IMR-90 (cell line): ENCODE measurements at regions not wholly inside any gene's neighbourhood (a gene's known extent, or its start where the extent isn't known, plus 50 kb on each side); places are given as distances from the start of the nearest gene placed in this dataset.
A peak's percentile ranks its signal among the peaks of the same experiment; 100 is the strongest.
"Not testable (repeated sequence)": the region's sequence is repeated elsewhere in the genome, so short reads cannot be mapped to it uniquely, and the experiment has no call there.

Experiments used
- ATAC-seq: fragments of 200-7000 bp; cut with Tn5 transposase; 2 replicates; pipeline ENCODE4 v1.9.1; 2020; ENCODE audit warnings: low read depth, mild to moderate bottlenecking, moderate library complexity
- BruUV-seq: library from RNA; stranded (reverse); fragments of 400-500 nt; replicated peaks from 2 replicates; lab custom pipeline; 2021; lab: Mats Ljungman, UMichigan
- CTCF ChIA-PET: fragments of 300-600 bp; formaldehyde crosslinking; extraction: SDS; loops from one replicate; lab custom pipeline; 2021; ENCODE audit warnings: antibody characterized with exemption; lab: Yijun Ruan, JAX
- POLR2A ChIA-PET: fragments of 300-600 bp; sonication (Branson Sonifier 250); formaldehyde crosslinking; loops from one replicate; lab custom pipeline; 2022; ENCODE audit warnings: antibody characterized with exemption; ENCODE audit not compliant: unreplicated experiment; lab: Charles Lee
- DNase-seq: peaks from one replicate; pipeline ENCODE4 v3.0.0; 2013
- H2AFZ ChIP-seq: replicated peaks from 2 replicates; pipeline ENCODE3; 2013; ENCODE audit warnings: low read length, mild to moderate bottlenecking; ENCODE audit not compliant: poor library complexity
- H2AK5ac ChIP-seq: 2 replicates; pipeline ENCODE4 v1.6.1; 2013; ENCODE audit warnings: low read depth, low read length, inconsistent platforms
- H2AK9ac ChIP-seq: replicated peaks from 2 replicates; pipeline ENCODE3; 2013; ENCODE audit warnings: mild to moderate bottlenecking, low read depth, low read length, moderate library complexity; ENCODE audit not compliant: poor library complexity
- H2BK120ac ChIP-seq: 2 replicates; pipeline ENCODE4 v1.6.1; 2013; ENCODE audit warnings: low read depth, low read length, inconsistent platforms
- H2BK15ac ChIP-seq: 3 replicates; pipeline ENCODE4 v1.6.1; 2013; ENCODE audit warnings: low read depth, low read length, inconsistent platforms
- H2BK20ac ChIP-seq: 2 replicates; pipeline ENCODE4 v1.6.1; 2013; ENCODE audit warnings: low read depth, mild to moderate bottlenecking, inconsistent platforms, low read length, moderate library complexity
- H2BK5ac ChIP-seq: 2 replicates; pipeline ENCODE4 v1.6.1; 2013; ENCODE audit warnings: mild to moderate bottlenecking, low read depth, low read length, inconsistent platforms; ENCODE audit not compliant: poor library complexity, severe bottlenecking
- H3K14ac ChIP-seq: replicated peaks from 2 replicates; pipeline ENCODE4 v1.6.1; 2013; ENCODE audit warnings: low read depth, low read length, inconsistent platforms
- H3K18ac ChIP-seq: 2 replicates; pipeline ENCODE4 v1.6.1; 2013; ENCODE audit warnings: low read depth, low read length, control low read depth
- H3K23ac ChIP-seq: 2 replicates; pipeline ENCODE4 v1.6.1; 2013; ENCODE audit warnings: low read depth, low read length, inconsistent platforms
- H3K27ac ChIP-seq: 2 replicates; pipeline ENCODE4 v1.5.1; 2013; ENCODE audit warnings: mild to moderate bottlenecking, control low read depth, low read length; ENCODE audit not compliant: insufficient read depth
- H3K27me3 ChIP-seq: 2 replicates; pipeline ENCODE4 v1.6.1; 2013; ENCODE audit warnings: low read length; ENCODE audit not compliant: control insufficient read depth, insufficient read depth
- H3K36me3 ChIP-seq: 2 replicates; pipeline ENCODE4 v1.6.1; 2013; ENCODE audit warnings: low read length, mixed read lengths; ENCODE audit not compliant: control insufficient read depth, insufficient read depth
- H3K4ac ChIP-seq: 2 replicates; pipeline ENCODE4 v1.6.1; 2013; ENCODE audit warnings: low read depth, low read length, inconsistent platforms
- H3K4me1 ChIP-seq: 2 replicates; pipeline ENCODE4 v1.6.1; 2013; ENCODE audit warnings: low read length, mixed read lengths; ENCODE audit not compliant: control insufficient read depth, insufficient read depth
- H3K4me2 ChIP-seq: 2 replicates; pipeline ENCODE4 v1.6.1; 2013; ENCODE audit warnings: low read depth, mild to moderate bottlenecking, control low read depth, low read length, moderate library complexity
- H3K4me3 ChIP-seq: 2 replicates; pipeline ENCODE4 v1.5.1; 2013; ENCODE audit warnings: low read depth, mild to moderate bottlenecking, control low read depth, low read length, moderate library complexity; ENCODE audit not compliant: insufficient read depth
- H3K56ac ChIP-seq: 2 replicates; pipeline ENCODE4 v1.6.1; 2013; ENCODE audit warnings: low read length, inconsistent platforms; ENCODE audit not compliant: insufficient read depth; ENCODE audit errors: extremely low read depth
- H3K79me1 ChIP-seq, 2 experiments: 2 replicates each; pipeline ENCODE4 v1.6.1; 2013; ENCODE audit warnings: low read length in 2 of 2, inconsistent platforms in 1 of 2, low read depth in 1 of 2
- H3K9ac ChIP-seq: 2 replicates; pipeline ENCODE4 v1.6.1; 2013; ENCODE audit warnings: low read depth, low read length, control low read depth
- H3K9me1 ChIP-seq: 2 replicates; pipeline ENCODE4 v1.6.1; 2013; ENCODE audit warnings: low read length, inconsistent platforms; ENCODE audit not compliant: insufficient read depth
- H3K9me3 ChIP-seq: 2 replicates; pipeline ENCODE4 v1.6.1; 2013; ENCODE audit warnings: low read length; ENCODE audit not compliant: control insufficient read depth, insufficient read depth
- H4K20me1 ChIP-seq: 2 replicates; pipeline ENCODE4 v1.6.1; 2013; ENCODE audit warnings: low read length, inconsistent platforms; ENCODE audit not compliant: insufficient read depth
- H4K5ac ChIP-seq: 2 replicates; pipeline ENCODE4 v1.6.1; 2013; ENCODE audit warnings: mild to moderate bottlenecking, low read depth, low read length, control low read depth
- H4K8ac ChIP-seq, 2 experiments: 2 replicates each; pipeline ENCODE4 v1.6.1; 2013; ENCODE audit warnings: low read depth in 2 of 2, low read length in 2 of 2, control low read depth in 1 of 2, inconsistent platforms in 1 of 2
- H4K91ac ChIP-seq: 2 replicates; pipeline ENCODE4 v1.6.1; 2013; ENCODE audit warnings: low read depth, low read length, inconsistent platforms; ENCODE audit not compliant: insufficient read depth
- WGBS, 2 experiments: methylation state at CpG; one replicate each; pipeline versions ENCODE4 v1.1.5 to v1.1.7; 2013; ENCODE audit warnings: missing lambda C conversion rate in 2 of 2; ENCODE audit not compliant: insufficient read length in 1 of 2; ENCODE audit errors: extremely low coverage in 2 of 2; 5-methylcytosine and 5-hydroxymethylcytosine counted together
- dilution Hi-C: fragments of 300-500 bp; cut with HindIII; formaldehyde crosslinking; loops from one replicate; pipeline ENCODE4 v1.14.3; 2018; ENCODE audit warnings: low sequenced_read_pairs; ENCODE audit not compliant: unreplicated experiment
- in situ Hi-C: fragments of 300-500 bp; cut with MboI; formaldehyde crosslinking; loops from 3 replicates; pipeline ENCODE4 v1.14.3; 2019; ENCODE audit warnings: low sequenced_read_pairs, inconsistent platforms, mixed read lengths
- intact Hi-C: fragments of 100-400 bp; cut with micrococcal nuclease; formaldehyde crosslinking; loops from 2 replicates; pipeline ENCODE4 v1.10.0; 2022

DNA sequence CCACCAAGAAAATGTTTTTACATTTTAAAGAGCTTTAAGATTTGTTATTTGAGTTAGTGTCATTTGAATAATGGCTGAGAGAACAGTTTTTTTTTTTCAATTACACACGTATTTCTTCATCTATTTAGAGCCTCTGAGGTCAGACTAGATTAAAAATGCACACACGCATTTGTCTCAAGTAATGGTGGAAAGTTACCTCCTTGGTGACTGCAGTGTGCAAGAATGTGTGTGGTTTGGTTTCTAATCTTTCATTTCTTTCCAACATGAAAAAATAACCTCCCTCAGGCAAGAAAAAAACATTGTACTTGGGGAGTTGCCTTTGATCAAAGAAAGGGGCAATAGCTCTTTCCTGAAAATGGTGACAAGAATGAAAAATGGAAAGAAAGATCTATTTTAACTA, 235.5 kb upstream of the ZNF337 start:
- H3K9ac ChIP-seq, H3K4me3 ChIP-seq, H3K14ac ChIP-seq, H3K79me1 ChIP-seq, H4K20me1 ChIP-seq, ATAC-seq, H4K8ac ChIP-seq, H3K23ac ChIP-seq, in situ Hi-C loops, H2AK5ac ChIP-seq, H2AFZ ChIP-seq, H3K18ac ChIP-seq, H3K27ac ChIP-seq, dilution Hi-C loops, H3K4me2 ChIP-seq, POLR2A ChIA-PET, H2BK20ac ChIP-seq, H3K9me3 ChIP-seq, H2AK9ac ChIP-seq, H3K27me3 ChIP-seq, H3K4me1 ChIP-seq, H2BK120ac ChIP-seq, BruUV-seq, H2BK5ac ChIP-seq, H3K4ac ChIP-seq, H2BK15ac ChIP-seq, H4K91ac ChIP-seq, H4K5ac ChIP-seq, intact Hi-C loops, H3K9me1 ChIP-seq, H3K56ac ChIP-seq, H3K36me3 ChIP-seq: not testable (repeated sequence)
- WGBS, 2 experiments: no CpG with 5 or more reads among the region's 2 CpGs
- CTCF ChIA-PET: interaction anchor here (0.6 kb wide), 1 partner anchor 36 kb away, joined by 5 read pairs; no protein-coding TSS in a partner anchor
- peak; percentile 3 for DNase-seq

GRCh38 chr20:25902321-25902720, 205.7 kb upstream of the ZNF337 start:
- H3K4me1 ChIP-seq, dilution Hi-C loops, H3K4ac ChIP-seq, H3K79me1 ChIP-seq, ATAC-seq, H3K14ac ChIP-seq, H3K18ac ChIP-seq, H3K36me3 ChIP-seq, H3K9me3 ChIP-seq, H3K56ac ChIP-seq, H4K8ac ChIP-seq, H2BK15ac ChIP-seq, H3K23ac ChIP-seq, H3K4me2 ChIP-seq, in situ Hi-C loops, CTCF ChIA-PET, H2BK20ac ChIP-seq, H4K5ac ChIP-seq, H2BK120ac ChIP-seq, H2BK5ac ChIP-seq, H3K27ac ChIP-seq, H4K20me1 ChIP-seq, H2AFZ ChIP-seq, H3K4me3 ChIP-seq, H3K27me3 ChIP-seq, H3K9me1 ChIP-seq, H2AK5ac ChIP-seq, H2AK9ac ChIP-seq, BruUV-seq, intact Hi-C loops, H4K91ac ChIP-seq, POLR2A ChIA-PET, H3K9ac ChIP-seq: not testable (repeated sequence)
- DNase-seq: peak; percentile 1
